Endothelial cell of umbilical vein (primary cell): ENCODE measurements at regions not wholly inside any gene's neighbourhood (a gene's known extent, or its start where the extent isn't known, plus 50 kb on each side); places are given as distances from the start of the nearest gene placed in this dataset.

Experiments used
- BruUV-seq: library from RNA; stranded (reverse); fragments of 400-500 nt; replicated peaks from 2 replicates; lab custom pipeline; 2021; lab: Mats Ljungman, UMichigan
- CTCF ChIA-PET: fragments of 300-600, 350-600 bp; sonication (Branson Sonifier 250); formaldehyde crosslinking; loops from one replicate; lab custom pipeline; 2021; ENCODE audit warnings: antibody characterized with exemption, inconsistent platforms; lab: Charles Lee
- POLR2A ChIA-PET: fragments of 300-600, 350-600 bp; sonication (Branson Sonifier 250); formaldehyde crosslinking; loops from one replicate; lab custom pipeline; 2021; ENCODE audit warnings: antibody characterized with exemption, inconsistent platforms; lab: Charles Lee
- DNase-seq: peaks from one replicate; pipeline ENCODE4 v3.0.0-alpha.2; 2011; ENCODE audit warnings: low read depth, low spot score
- FAIRE-seq: peaks from 2 replicates; lab custom pipeline; 2011; peaks lifted over from hg19 to GRCh38; lab: Jason Lieb, UNC
- H2AFZ ChIP-seq: 2 replicates; pipeline ENCODE4 v1.6.0; 2012; ENCODE audit warnings: low read depth, low read length, control low read depth, inconsistent platforms
- H3K27ac ChIP-seq: 2 replicates; pipeline ENCODE4 v1.5.1; 2011; ENCODE audit warnings: low read depth, mild to moderate bottlenecking, control low read depth, low read length, moderate library complexity; ENCODE audit not compliant: insufficient read depth
- H3K27me3 ChIP-seq, 2 experiments: 2 replicates each; pipeline versions ENCODE4 v1.6.0 to v1.6.1; 2011; ENCODE audit warnings: low read length in 2 of 2, mixed read lengths in 1 of 2; ENCODE audit not compliant: control insufficient read depth in 2 of 2, insufficient read depth in 2 of 2
- H3K36me3 ChIP-seq, 2 experiments: 2 replicates in 1 of 2; 3 replicates in 1 of 2; pipeline ENCODE4 v1.5.1; 2011; ENCODE audit warnings: low read length in 2 of 2, mild to moderate bottlenecking in 1 of 2, moderate library complexity in 1 of 2; ENCODE audit not compliant: control insufficient read depth in 2 of 2, insufficient read depth in 2 of 2; ENCODE audit errors: extremely low read depth in 1 of 2
- H3K4me1 ChIP-seq: 3 replicates; pipeline ENCODE4 v1.5.1; 2011; ENCODE audit warnings: mild to moderate bottlenecking, low read length; ENCODE audit not compliant: control insufficient read depth, insufficient read depth; ENCODE audit errors: extremely low read depth
- H3K4me2 ChIP-seq: 2 replicates; pipeline ENCODE4 v1.6.1; 2011; ENCODE audit warnings: low read length, control low read depth, mixed read lengths; ENCODE audit not compliant: insufficient read depth
- H3K4me3 ChIP-seq, 3 experiments: fragments of 200-600 bp in 1 of 3; sonication (generic), shearing (Covaris generic) in 1 of 3; replicated peaks in 1 of 3; 2 replicates each; pipeline ENCODE4 v1.5.1; 2011 to 2016; ENCODE audit warnings: control low read depth in 3 of 3, low read length in 3 of 3, mild to moderate bottlenecking in 2 of 3, inconsistent platforms in 1 of 3, low read depth in 1 of 3, moderate library complexity in 1 of 3; ENCODE audit not compliant: insufficient read depth in 1 of 3
- H3K79me2 ChIP-seq: 2 replicates; pipeline ENCODE4 v1.6.0; 2012; ENCODE audit warnings: low read length, inconsistent platforms; ENCODE audit not compliant: control insufficient read depth, insufficient read depth
- H3K9ac ChIP-seq: replicated peaks from 2 replicates; pipeline ENCODE3; 2011; ENCODE audit warnings: low read length, control low read depth; ENCODE audit not compliant: insufficient read depth; ENCODE audit errors: extremely low read depth
- H3K9me1 ChIP-seq: replicated peaks from 3 replicates; pipeline ENCODE4 v1.6.0; 2011; ENCODE audit warnings: mild to moderate bottlenecking, low read length; ENCODE audit not compliant: control insufficient read depth, insufficient read depth; ENCODE audit errors: extremely low read depth
- H3K9me3 ChIP-seq: replicated peaks from 2 replicates; pipeline ENCODE4 v1.5.1; 2012; ENCODE audit warnings: low read length, inconsistent platforms; ENCODE audit not compliant: control insufficient read depth, insufficient read depth
- H4K20me1 ChIP-seq: replicated peaks from 2 replicates; pipeline ENCODE3; 2011; ENCODE audit warnings: mild to moderate bottlenecking, low read length; ENCODE audit not compliant: control insufficient read depth, insufficient read depth; ENCODE audit errors: extremely low read depth
- EZH2 ChIP-seq: IDR thresholded peaks from 2 replicates; pipeline ENCODE4 v1.6.1; 2012; ENCODE audit warnings: borderline replicate concordance, low read depth, mild to moderate bottlenecking, moderate library complexity, low read length, inconsistent platforms; ENCODE audit not compliant: severe bottlenecking
- FOS ChIP-seq: IDR thresholded peaks from 2 replicates; pipeline ENCODE4 v1.6.1; 2011; ENCODE audit warnings: mild to moderate bottlenecking, low read length, moderate library complexity, borderline replicate concordance; ENCODE audit not compliant: insufficient read depth
- GATA2 ChIP-seq: IDR thresholded peaks from 2 replicates; pipeline ENCODE4 v1.7.0; 2011; ENCODE audit warnings: low read depth, mild to moderate bottlenecking, moderate library complexity, mixed read lengths, low read length; ENCODE audit not compliant: insufficient read length, insufficient read depth
- JUN ChIP-seq: IDR thresholded peaks from 2 replicates; pipeline ENCODE4 v1.6.1; 2011; ENCODE audit warnings: borderline replicate concordance, low read depth; ENCODE audit not compliant: insufficient read length, insufficient read depth
- MAX ChIP-seq: IDR thresholded peaks from 2 replicates; pipeline ENCODE4 v1.6.1; 2011; ENCODE audit not compliant: insufficient read depth, insufficient read length
- MYC ChIP-seq: IDR thresholded peaks from one replicate; pipeline ENCODE4 v1.6.1; 2011; ENCODE audit warnings: mild to moderate bottlenecking, low read depth, low read length
- POLR2A ChIP-seq: IDR thresholded peaks from 2 replicates; pipeline ENCODE4 v1.6.1; 2012; ENCODE audit warnings: low read depth, mild to moderate bottlenecking, control low read depth, low read length
- POLR2AphosphoS5 ChIP-seq: IDR thresholded peaks from 2 replicates; pipeline ENCODE4 v1.6.1; 2012; ENCODE audit warnings: low read depth, mild to moderate bottlenecking, control low read depth, low read length, moderate library complexity; ENCODE audit not compliant: insufficient read depth
- dilution Hi-C: fragments of 300-500 bp; cut with MboI; formaldehyde crosslinking; loops from one replicate; pipeline ENCODE4 v1.15.0; 2019; ENCODE audit warnings: low sequenced_read_pairs; ENCODE audit not compliant: extremely low pct_ligation_motif_present
- intact Hi-C: fragments of 100-400 bp; cut with micrococcal nuclease; formaldehyde crosslinking; loops from one replicate; pipeline ENCODE4 v1.10.0; 2022
- TF ChIP-seq, protein P1 (sequence below), 2 donors: IDR thresholded peaks; 1 replicate in 1 of 2; 2 replicates in 1 of 2; pipeline ENCODE4 v1.5.1; 2011; ENCODE audit warnings: low read length in 2 of 2, mild to moderate bottlenecking in 2 of 2, moderate library complexity in 2 of 2, control low read depth in 1 of 2, inconsistent platforms in 1 of 2, low read depth in 1 of 2; ENCODE audit not compliant: insufficient read depth in 1 of 2; ENCODE audit errors: extremely low read depth in 1 of 2

DNA sequence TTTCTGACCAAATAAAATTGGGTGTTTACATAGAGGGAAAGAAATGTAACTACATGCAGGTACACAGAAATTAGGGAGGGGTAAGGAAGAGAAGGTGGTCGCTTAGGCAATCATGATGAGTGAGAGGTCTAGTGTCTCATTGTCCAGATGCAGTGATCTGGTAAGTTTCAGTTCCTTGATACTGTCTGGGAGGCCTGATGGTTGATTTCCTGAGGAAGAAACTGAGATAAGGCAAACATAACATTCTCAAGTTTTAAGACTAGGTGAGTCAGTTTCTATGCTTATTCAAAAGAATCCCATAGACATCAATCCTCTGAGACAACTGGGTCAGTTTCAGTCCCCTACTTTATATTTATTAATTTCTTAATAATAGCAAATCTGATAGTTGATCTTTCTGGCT lies 843.3 kb upstream of the CDH10 start:
- BruUV-seq, result no TSS peak
- Histone ChIP-seq H3K9me1 (no peaks in the 10 kb centered on the region), H3K79me2 (no peaks in the 10 kb centered on the region), H3K36me3 (no peaks in the 10 kb centered on the region), H3K4me1 (no peaks in the 10 kb centered on the region), H3K27me3 (no peaks in the 10 kb centered on the region), H2AFZ (no peak overlapping the region), H4K20me1 (no peaks in the 10 kb centered on the region), H3K27ac (no peak overlapping the region), H3K9ac (no peak overlapping the region), H3K4me2 (no peak overlapping the region), H3K9me3 (no peaks in the 10 kb centered on the region), H3K4me3 (no peak overlapping the region)
- FAIRE-seq (no peak), DNase-seq (no peak)
- intact Hi-C loops (no loop called here), dilution Hi-C loops (no loop called here)
- POLR2A ChIA-PET, result no interaction called here
- TF ChIP-seq FOS (no peak), EZH2 (no peak), MYC (no peak), MAX (no peak), GATA2 (no peak), JUN (no peak), POLR2AphosphoS5 (no peak), POLR2A (no peak)
- TF ChIP-seq, protein P1, sequence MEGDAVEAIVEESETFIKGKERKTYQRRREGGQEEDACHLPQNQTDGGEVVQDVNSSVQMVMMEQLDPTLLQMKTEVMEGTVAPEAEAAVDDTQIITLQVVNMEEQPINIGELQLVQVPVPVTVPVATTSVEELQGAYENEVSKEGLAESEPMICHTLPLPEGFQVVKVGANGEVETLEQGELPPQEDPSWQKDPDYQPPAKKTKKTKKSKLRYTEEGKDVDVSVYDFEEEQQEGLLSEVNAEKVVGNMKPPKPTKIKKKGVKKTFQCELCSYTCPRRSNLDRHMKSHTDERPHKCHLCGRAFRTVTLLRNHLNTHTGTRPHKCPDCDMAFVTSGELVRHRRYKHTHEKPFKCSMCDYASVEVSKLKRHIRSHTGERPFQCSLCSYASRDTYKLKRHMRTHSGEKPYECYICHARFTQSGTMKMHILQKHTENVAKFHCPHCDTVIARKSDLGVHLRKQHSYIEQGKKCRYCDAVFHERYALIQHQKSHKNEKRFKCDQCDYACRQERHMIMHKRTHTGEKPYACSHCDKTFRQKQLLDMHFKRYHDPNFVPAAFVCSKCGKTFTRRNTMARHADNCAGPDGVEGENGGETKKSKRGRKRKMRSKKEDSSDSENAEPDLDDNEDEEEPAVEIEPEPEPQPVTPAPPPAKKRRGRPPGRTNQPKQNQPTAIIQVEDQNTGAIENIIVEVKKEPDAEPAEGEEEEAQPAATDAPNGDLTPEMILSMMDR (IDR thresholded peaks at IDR 0.05; ENCODE audit: extremely low read depth in 1 of 2, insufficient read depth in 1 of 2, low read depth in 1 of 2, low read length in 2 of 2), result no peak
- CTCF ChIA-PET, result no interaction called here
